Duodenal mucosa (tissue), 2 donors: ENCODE measurements at regions not wholly inside any gene's neighbourhood (a gene's known extent, or its start where the extent isn't known, plus 50 kb on each side); places are given as distances from the start of the nearest gene placed in this dataset.

ENCODE experiments used
- H3K27ac ChIP-seq: one replicate; pipeline ENCODE4 v1.7.0; 2013; ENCODE audit warnings: low read depth, low read length
- H3K27me3 ChIP-seq, 2 donors: one replicate each; pipeline ENCODE4 v1.7.0; 2013; ENCODE audit warnings: low read length in 2 of 2, control low read depth in 1 of 2; ENCODE audit not compliant: insufficient read depth in 2 of 2, control insufficient read depth in 1 of 2
- H3K36me3 ChIP-seq, 2 donors: one replicate each; pipeline ENCODE4 v1.7.0; 2013; ENCODE audit warnings: low read length in 2 of 2, control low read depth in 1 of 2; ENCODE audit not compliant: insufficient read depth in 2 of 2, control insufficient read depth in 1 of 2
- H3K4me1 ChIP-seq, 2 donors: one replicate each; pipeline ENCODE4 v1.7.0; 2013; ENCODE audit warnings: low read length in 2 of 2, control low read depth in 1 of 2; ENCODE audit not compliant: insufficient read depth in 2 of 2, control insufficient read depth in 1 of 2
- H3K4me3 ChIP-seq, 2 donors: one replicate each; pipeline ENCODE4 v1.7.0; 2013; ENCODE audit warnings: low read length in 2 of 2, low read depth in 1 of 2
- H3K9ac ChIP-seq, 2 donors: one replicate each; pipeline ENCODE4 v1.7.0; 2013; ENCODE audit warnings: low read length in 2 of 2, low read depth in 1 of 2
- H3K9me3 ChIP-seq, 2 donors: one replicate each; pipeline ENCODE4 v1.7.0; 2013; ENCODE audit warnings: low read length in 2 of 2, control low read depth in 1 of 2; ENCODE audit not compliant: control insufficient read depth in 1 of 2

DNA sequence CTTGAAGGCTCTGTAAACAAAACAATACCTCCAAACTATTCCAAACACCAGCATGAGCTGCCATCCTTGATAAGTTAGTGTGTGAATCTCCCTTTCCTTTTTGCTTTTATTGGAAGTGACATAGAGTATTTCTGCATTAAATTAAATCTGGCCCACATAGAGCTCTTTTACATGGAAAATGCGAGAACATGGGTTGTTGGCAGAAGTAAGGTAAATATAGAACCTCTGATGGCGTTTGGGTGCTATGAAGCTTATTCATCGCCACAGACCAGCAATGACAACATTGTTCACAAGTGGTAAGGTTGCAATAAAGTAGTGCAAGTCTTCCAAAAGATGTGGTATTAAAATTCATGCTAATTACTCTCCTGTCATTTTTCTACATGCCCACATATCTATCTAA is 445.8 kb upstream of the JAG1 start:
- Histone ChIP-seq H3K9ac (no peak overlapping the region), H3K27ac (no peak overlapping the region), H3K27me3 (no peaks in the 10 kb centered on the region), H3K36me3 (no peaks in the 10 kb centered on the region), H3K9me3 (no peaks in the 10 kb centered on the region), H3K4me3 (no peak overlapping the region), H3K4me1 (no peaks in the 10 kb centered on the region)

DNA sequence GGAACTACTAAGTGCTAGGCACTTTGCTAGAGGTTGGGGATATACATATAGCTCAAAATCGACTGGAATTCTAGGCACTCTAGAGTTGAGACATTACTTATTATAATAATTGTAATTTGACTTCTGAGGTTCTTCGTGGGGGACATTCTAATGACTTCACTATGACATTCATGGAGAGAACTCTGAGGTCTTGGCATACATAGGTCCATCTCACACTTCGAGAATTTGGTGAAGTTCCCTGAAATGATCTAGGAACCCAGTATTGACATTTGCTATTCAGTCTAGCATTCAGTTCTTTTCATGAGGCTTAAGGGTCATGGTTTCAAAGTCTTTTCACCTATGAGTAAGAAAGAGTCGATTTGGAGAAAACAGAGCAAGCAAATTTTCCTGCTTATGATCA is 446.6 kb upstream of the JAG1 start:
- H3K27me3 ChIP-seq, result no peaks in the 10 kb centered on the region
- no peak overlapping the region for H3K9ac ChIP-seq
- no peaks in the 10 kb centered on the region for H3K9me3 ChIP-seq
- no peak overlapping the region for H3K4me3 ChIP-seq
- no peak overlapping the region for H3K27ac ChIP-seq
- H3K4me1 ChIP-seq, result no peaks in the 10 kb centered on the region
- H3K36me3 ChIP-seq, result no peaks in the 10 kb centered on the region

DNA sequence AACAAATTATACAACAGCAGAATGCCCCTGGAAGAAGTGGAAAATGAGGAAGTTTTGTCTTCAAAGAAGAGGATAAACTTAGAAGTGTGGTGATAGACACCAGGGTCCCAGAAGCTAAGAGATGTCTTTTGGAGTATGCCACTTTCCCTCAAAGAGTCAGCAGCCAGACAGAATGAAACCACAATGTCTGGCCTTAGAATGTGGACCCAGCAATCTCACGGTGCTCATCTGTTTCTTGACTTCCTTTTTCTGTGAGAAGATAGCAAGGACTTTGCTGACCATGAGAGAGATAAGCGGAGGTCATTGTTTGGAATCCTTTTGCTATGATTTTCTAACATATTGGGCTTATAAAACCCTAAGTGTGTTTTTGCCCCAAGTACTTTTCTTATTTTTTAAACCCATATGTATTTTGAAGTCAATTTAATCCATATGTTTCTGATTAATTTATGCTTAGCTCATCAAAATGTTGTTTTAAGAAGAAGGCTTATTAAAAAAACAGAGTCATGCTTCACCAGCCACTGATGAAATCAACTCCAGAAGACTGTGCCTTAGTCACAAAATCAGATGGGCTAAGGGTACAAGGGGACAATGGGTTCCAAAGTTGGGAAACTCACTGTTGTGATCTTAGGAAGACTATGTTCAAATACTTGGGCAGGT is 451.2 kb upstream of the JAG1 start:
- Histone ChIP-seq H3K9me3 (no peaks in the 10 kb centered on the region), H3K27me3 (no peaks in the 10 kb centered on the region), H3K27ac (no peak overlapping the region), H3K9ac (no peak overlapping the region), H3K4me3 (no peak overlapping the region), H3K36me3 (no peaks in the 10 kb centered on the region), H3K4me1 (no peaks in the 10 kb centered on the region)

DNA sequence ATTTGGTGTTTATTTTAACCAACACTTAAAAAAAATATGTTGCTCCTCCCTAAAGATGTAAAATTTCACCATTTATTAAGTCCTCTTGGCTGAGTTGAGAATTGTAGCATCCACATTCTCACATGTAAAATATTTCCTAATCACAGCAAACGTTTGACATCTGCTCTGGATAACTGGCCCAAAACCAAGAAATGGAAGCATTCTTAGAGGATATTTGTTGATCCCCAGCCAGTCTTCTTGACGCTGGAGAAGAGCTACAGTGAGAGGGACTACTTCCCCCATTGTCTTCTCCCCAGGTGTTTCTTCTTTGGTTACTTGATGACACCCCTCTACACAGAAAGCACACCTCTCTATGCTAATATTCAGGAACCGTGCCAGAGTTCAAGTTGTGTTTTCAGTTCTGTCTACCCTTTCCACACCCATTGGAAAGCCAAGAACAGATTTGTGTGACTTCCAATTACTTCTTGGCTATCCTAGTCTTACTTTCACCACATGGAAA is 454.5 kb upstream of the JAG1 start:
- Histone ChIP-seq H3K4me3 (no peak overlapping the region), H3K36me3 (no peaks in the 10 kb centered on the region)

DNA sequence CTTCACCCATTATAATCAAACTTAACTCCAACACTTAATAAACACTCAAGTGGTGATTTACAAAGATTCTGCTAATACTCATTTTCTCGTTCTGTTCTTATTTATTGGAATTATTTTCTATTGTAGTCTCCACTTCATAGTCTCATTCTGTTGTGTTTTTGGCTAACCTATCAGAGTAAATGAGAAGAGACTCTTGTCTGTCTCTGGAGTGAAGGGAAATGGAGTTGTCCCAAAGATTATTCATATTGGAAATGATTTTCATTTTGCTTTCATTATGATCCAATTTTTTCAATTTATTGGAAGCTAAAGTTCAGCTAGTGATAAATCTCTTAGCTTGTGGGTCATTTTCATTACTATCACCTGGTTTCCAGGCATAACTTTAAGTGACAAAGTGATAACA is 454.9 kb upstream of the JAG1 start:
- Histone ChIP-seq H3K4me1 (no peaks in the 10 kb centered on the region), H3K27ac (no peak overlapping the region), H3K36me3 (no peaks in the 10 kb centered on the region), H3K9ac (no peak overlapping the region), H3K9me3 (no peaks in the 10 kb centered on the region), H3K27me3 (no peaks in the 10 kb centered on the region), H3K4me3 (no peak overlapping the region)

More for the DNA sequence above, 454.5 kb upstream of the JAG1 start:
- Histone ChIP-seq H3K9me3 (no peaks in the 10 kb centered on the region), H3K27me3 (no peaks in the 10 kb centered on the region), H3K27ac (no peak overlapping the region), H3K4me1 (no peaks in the 10 kb centered on the region), H3K9ac (no peak overlapping the region)

DNA sequence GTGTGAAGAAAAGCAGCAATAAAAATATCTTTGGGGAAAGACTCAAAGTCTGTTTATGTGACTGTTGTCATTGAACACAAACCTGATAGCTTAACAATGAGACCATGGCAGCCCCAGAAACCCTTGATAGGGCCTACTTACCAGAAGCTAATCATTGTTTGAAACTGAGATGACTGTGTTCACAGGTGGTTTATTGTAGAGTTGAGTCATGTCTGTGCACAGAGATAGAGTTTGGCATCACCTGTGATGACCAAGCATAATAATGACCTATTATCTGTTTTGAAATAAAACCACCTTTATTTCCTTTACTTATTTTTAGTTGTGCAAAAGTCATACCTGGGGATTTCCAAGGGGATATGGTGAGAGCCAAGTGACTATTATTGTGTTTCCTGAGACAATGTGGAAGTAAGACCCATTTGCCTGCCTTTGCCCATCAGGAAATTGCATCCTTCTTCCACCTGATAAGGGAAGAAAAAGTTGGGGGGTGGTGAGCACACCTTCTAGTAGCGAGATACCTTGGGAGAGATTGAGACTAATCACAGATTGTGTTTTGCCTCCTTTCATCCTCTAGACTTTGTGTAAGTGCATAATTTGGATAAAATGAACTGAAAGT is 456.9 kb upstream of the JAG1 start:
- H3K4me3 ChIP-seq, result no peak overlapping the region
- H3K27ac ChIP-seq, result no peak overlapping the region
- no peaks in the 10 kb centered on the region for H3K4me1 ChIP-seq
- no peaks in the 10 kb centered on the region for H3K27me3 ChIP-seq
- H3K9me3 ChIP-seq, result no peaks in the 10 kb centered on the region
- no peak overlapping the region for H3K9ac ChIP-seq
- no peaks in the 10 kb centered on the region for H3K36me3 ChIP-seq

DNA sequence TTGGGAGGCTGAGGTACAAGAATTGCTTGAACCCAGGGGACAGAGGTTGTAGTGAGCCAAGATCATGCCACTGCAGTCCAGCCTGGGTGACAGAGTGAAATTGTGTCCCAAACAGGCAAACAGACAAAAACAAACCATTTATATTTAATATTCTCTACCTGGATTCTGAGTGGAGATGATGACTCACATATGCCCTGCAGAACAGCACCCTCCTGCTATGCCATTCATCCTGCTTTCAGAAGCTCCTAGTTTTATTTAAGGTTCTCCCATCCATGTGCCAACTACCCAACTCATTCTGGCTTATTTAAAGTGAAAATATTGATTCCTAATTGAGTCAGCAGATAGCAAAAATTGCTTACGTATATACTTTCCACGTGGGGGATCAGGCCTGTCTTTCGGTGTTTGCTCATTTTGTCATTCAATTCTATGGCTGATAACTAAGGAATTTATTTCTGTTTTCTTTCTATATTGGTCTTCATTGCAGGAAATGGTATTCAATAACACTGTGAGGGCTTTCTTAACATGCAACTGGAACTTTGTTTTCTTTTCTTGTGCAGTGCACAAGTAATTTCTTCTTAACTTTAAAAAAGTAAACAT is 459.1 kb upstream of the JAG1 start:
- no peaks in the 10 kb centered on the region for H3K4me1 ChIP-seq
- no peak overlapping the region for H3K4me3 ChIP-seq
- no peak overlapping the region for H3K9ac ChIP-seq
- no peaks in the 10 kb centered on the region for H3K36me3 ChIP-seq
- no peaks in the 10 kb centered on the region for H3K9me3 ChIP-seq
- H3K27ac ChIP-seq, result no peak overlapping the region
- no peaks in the 10 kb centered on the region for H3K27me3 ChIP-seq

DNA sequence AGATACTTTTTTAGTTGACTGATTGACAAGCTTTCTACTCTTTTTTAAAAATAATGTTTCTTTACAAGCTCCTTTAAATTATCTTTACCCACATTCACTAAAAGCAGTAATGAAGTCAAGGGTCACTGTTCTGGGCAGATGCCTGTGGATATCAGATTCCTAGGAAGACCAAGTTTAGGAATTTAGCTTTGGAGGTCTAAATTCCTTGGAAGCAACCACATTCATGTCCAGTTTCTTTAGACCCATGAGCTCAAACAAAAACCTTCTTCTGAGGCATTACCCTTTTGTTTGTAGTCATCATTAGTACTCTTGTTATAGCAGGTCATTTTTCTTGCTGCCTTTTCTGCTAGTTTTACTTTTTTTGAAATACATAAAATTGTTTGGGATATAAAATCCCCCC is 462.9 kb upstream of the JAG1 start:
- Histone ChIP-seq H3K36me3 (no peaks in the 10 kb centered on the region), H3K4me3 (no peak overlapping the region), H3K27me3 (no peaks in the 10 kb centered on the region), H3K9ac (no peak overlapping the region), H3K9me3 (no peaks in the 10 kb centered on the region), H3K4me1 (no peaks in the 10 kb centered on the region), H3K27ac (no peak overlapping the region)

DNA sequence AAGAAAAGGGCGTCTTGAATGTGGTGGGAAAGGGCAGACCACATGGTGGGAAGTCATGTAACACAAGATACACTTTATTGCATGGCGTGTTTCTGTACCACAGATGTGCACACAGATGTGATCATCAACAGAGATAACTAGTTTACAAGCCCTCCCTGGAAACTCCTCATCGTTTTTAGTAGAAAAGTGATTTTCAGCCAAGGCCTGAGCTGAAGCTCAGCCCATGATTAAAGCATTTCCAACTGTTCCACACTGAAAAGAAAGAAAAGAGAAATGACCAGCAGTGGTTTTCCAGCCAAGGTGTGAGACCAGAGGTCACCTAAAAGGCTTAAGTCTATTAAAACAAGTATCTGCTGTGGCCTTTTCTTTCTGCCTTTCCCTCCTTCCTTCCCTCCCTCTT is 463.9 kb upstream of the JAG1 start:
- no peaks in the 10 kb centered on the region for H3K4me1 ChIP-seq
- H3K27me3 ChIP-seq, result no peaks in the 10 kb centered on the region
- no peaks in the 10 kb centered on the region for H3K9me3 ChIP-seq
- no peak overlapping the region for H3K9ac ChIP-seq
- no peak overlapping the region for H3K27ac ChIP-seq
- H3K36me3 ChIP-seq, result no peaks in the 10 kb centered on the region
- H3K4me3 ChIP-seq, result no peak overlapping the region

DNA sequence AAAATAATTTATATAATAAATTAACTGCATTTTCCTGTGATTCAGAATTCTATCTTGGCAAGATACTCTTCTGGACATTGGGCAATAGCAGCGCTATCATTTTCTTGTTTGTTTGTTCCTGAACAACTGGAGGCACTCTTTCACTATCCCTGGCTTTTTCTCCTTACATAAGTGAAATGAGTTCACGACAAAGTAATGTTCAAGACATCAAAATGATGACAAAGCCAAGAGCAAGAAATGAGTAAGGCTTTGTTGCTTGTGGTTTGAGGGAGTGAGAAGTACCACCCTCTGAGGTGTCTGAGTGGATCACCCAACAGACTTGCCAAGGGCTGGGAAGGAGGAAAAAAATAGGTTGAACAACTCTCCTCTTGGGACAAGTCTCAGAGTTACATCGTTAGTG is 466.6 kb upstream of the JAG1 start:
- no peak overlapping the region for H3K27ac ChIP-seq
- H3K36me3 ChIP-seq, result no peaks in the 10 kb centered on the region
- H3K4me3 ChIP-seq, result no peak overlapping the region
- H3K4me1 ChIP-seq, result no peaks in the 10 kb centered on the region
- no peaks in the 10 kb centered on the region for H3K9me3 ChIP-seq
- H3K27me3 ChIP-seq, result no peaks in the 10 kb centered on the region
- H3K9ac ChIP-seq, result no peak overlapping the region
